GM19238 (cell line): ENCODE measurements at regions not wholly inside any gene's neighbourhood (a gene's known extent, or its start where the extent isn't known, plus 50 kb on each side); places are given as distances from the start of the nearest gene placed in this dataset.

Source experiments
- DNase-seq: peaks from one replicate; pipeline ENCODE4 v3.0.0; 2011; ENCODE audit warnings: low spot score; ENCODE audit not compliant: insufficient read length

GRCh38 chr10:131424836-131425491 is 113.4 kb upstream of the TCERG1L start:
- no peak for DNase-seq

- DNase-seq: no peak
Measured at GRCh38 chr10:131425752-131426533, 114.4 kb upstream of the TCERG1L start.

- DNase-seq: no peak
Measured at GRCh38 chr10:131426534-131426898, 115.0 kb upstream of the TCERG1L start.

GRCh38 chr10:131427281-131427680 is 115.8 kb upstream of the TCERG1L start:
- DNase-seq: no peak

- DNase-seq: no peak
Measured at GRCh38 chr10:131427901-131428300, 116.4 kb upstream of the TCERG1L start.

GRCh38 chr10:131429141-131429540 is 117.6 kb upstream of the TCERG1L start:
- no peak for DNase-seq

GRCh38 chr10:131429942-131430341 is 118.4 kb upstream of the TCERG1L start:
- DNase-seq: no peak

GRCh38 chr10:131430716-131431412 is 119.3 kb upstream of the TCERG1L start:
- DNase-seq: no peak

- DNase-seq: no peak
Measured at GRCh38 chr10:131431533-131431932, 120.0 kb upstream of the TCERG1L start.

GRCh38 chr10:131431978-131432690 is 120.6 kb upstream of the TCERG1L start:
- no peak for DNase-seq

GRCh38 chr10:131433568-131433967 is 122.0 kb upstream of the TCERG1L start:
- no peak for DNase-seq

GRCh38 chr10:131435232-131435631 is 123.7 kb upstream of the TCERG1L start:
- no peak for DNase-seq

GRCh38 chr10:131435760-131436457 is 124.4 kb upstream of the TCERG1L start:
- DNase-seq: no peak

GRCh38 chr10:131436458-131436857 is 124.9 kb upstream of the TCERG1L start:
- DNase-seq: no peak

- DNase-seq: no peak
Measured at GRCh38 chr10:131437556-131438475, 126.3 kb upstream of the TCERG1L start.

GRCh38 chr10:131438665-131439064 is 127.1 kb upstream of the TCERG1L start:
- DNase-seq: no peak

- no peak for DNase-seq
Measured at GRCh38 chr10:131439705-131440104, 128.2 kb upstream of the TCERG1L start.

- no peak for DNase-seq
Measured at GRCh38 chr10:131440405-131441360, 129.2 kb upstream of the TCERG1L start.

- DNase-seq: no peak
Measured at GRCh38 chr10:131442271-131442670, 130.8 kb upstream of the TCERG1L start.
